HG02981 (cell line): ENCODE measurements at regions not wholly inside any gene's neighbourhood (a gene's known extent, or its start where the extent isn't known, plus 50 kb on each side); places are given as distances from the start of the nearest gene placed in this dataset.
"Not testable (repeated sequence)": the region's sequence is repeated elsewhere in the genome, so short reads cannot be mapped to it uniquely, and the experiment has no call there.

Experiments used
- ATAC-seq: cut with Tn5 transposase; IDR thresholded peaks from one replicate; pipeline ENCODE4 v1.9.1; 2021; ENCODE audit warnings: mild to moderate bottlenecking, moderate library complexity; ENCODE audit not compliant: unreplicated experiment

DNA sequence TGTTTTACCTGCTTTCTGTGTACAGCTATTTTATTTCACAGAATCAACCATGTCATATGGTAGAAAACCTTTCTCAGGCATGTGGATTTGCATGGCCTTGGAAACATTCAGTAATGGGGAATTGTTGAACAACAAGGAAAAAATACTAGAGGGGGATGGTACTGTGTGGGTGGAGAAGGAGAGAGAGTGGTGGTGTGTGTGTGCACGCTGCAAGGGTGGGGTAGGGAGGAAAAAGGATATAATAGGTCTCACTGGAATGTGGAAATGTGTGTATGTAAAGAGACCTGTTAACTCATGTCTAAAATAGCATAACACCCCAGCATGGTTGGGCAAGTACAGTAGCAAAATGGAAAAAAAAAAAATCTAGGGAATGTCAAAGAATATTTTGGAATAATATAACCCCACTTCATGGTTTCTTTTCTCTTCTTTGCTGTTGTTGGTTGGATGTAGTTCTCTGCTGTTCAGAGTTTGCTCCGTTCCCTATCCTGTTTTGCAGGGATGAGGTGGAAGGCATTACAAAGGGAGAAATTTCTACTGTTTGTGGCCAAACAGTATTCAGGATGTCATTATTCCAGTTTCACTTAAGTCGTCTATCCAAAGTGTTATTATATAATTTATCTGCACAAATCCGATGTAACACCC, 93.9 kb upstream of the CITED2 start:
- ATAC-seq = no peak

DNA sequence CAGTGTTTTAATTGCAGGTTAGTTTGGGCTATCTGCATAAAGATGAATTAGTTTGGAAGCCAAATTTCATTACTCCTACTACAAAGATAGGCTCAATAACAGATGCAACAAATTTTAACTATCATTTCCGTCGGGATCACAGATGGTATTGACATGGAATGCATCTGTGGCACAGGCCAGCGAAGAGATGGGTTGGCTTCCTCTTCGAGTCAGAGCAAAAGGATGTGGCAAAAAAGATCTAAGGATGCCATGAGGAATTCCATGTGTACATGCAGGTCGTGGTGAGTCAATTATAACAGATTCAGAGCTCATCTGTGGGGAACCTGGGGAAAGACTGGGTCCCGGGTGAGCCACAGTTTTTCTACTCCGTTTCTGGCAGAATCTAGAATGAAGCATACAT, 83.0 kb upstream of the CITED2 start:
- no peak for ATAC-seq

GRCh38 chr6:139452148-139452876, 77.9 kb upstream of the CITED2 start:
- ATAC-seq = no peak

DNA sequence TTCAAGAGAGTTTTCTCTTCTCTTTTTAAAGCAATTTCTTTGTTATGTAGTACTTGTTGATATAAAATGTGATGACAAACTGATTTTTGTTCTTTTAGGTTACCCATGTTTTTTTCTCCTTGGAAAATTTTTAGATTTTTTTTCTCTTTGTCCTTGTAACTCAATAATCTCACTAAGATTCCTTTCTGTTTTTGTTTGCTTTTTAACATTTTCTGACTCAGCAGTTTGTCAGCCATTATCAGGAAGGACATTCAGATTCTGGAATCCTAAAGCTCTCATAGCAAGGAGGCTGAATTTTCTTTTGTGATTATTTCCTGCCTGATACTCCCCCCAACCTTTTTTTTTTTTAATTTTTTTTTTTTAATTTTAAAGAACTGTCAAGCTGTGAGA, 75.2 kb upstream of the CITED2 start:
- ATAC-seq = no peak

- ATAC-seq = no peak
Measured at GRCh38 chr6:139448998-139449610, 74.7 kb upstream of the CITED2 start.

GRCh38 chr6:139448051-139448649, 73.7 kb upstream of the CITED2 start:
- peak; percentile 84 for ATAC-seq

DNA sequence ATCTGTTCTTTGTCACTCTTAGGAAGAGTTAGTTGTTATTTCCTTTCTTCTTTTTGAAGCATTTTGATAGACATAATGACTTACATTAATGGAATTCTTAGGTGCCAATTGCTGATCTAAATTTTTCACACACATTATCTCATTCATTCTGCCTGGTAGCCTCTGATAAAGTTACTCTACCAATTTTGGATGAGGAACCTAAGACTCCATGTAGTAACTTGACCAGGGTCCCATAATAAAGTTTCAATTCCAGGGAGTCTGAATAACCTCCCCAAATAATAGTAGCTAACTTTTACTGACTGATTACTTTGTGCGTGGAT, 73.2 kb upstream of the CITED2 start:
- ATAC-seq = no peak

- no peak for ATAC-seq
Measured at GRCh38 chr6:139446768-139447655, 72.6 kb upstream of the CITED2 start.

DNA sequence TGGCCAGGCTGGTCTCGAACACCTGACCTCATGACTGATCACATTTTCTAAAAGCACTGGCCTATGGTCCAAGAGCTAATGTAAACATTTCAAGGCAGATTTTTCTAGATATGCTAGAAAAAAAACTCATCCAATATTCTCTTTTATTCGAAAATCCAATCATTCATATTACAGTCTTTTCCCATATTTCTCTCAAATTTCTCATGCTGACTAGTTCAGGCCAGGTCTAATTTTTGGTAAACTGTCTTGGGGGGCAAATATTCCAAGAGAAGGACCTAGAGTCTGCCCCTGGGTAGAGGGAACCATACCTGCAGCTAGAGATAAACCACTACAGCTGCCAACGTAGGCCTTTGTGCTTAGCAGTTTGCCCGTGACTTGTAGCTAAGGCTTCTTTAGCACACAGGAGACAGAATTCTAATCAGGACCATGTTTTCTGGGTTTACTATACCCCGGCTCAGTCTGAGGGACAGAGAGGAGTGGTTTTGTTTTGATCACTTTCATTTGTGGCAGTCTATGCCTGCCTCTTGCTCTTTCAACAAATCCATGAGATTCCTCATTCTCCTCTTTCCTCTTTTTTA, 71.8 kb upstream of the CITED2 start:
- ATAC-seq = no peak

DNA sequence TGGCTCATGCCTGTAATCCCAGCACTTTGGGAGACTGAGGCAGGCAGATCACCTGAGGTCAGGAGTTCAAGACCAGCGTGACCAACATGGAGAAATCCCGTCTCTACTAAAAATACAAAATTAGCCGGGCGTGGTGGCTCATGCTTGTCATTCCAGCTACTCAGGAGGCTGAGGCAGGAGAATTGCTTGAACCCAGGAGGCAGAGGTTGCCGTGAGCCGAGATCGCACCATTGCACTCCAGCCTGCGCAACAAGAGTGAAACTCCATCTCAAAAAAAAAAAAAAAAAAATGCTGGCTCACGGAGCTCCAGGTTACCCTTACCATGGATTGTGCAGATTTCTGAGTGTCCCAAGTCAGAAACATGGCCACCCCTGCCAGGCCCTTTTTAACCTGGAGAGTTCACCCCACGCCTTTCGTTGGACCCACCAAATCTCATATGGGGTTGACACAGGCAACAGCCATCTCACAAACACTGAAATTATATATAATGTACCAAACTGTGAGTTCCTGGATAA, 69.9 kb upstream of the CITED2 start:
- ATAC-seq = not testable (repeated sequence)

GRCh38 chr6:139443231-139444112, 69.0 kb upstream of the CITED2 start:
- ATAC-seq = no peak

DNA sequence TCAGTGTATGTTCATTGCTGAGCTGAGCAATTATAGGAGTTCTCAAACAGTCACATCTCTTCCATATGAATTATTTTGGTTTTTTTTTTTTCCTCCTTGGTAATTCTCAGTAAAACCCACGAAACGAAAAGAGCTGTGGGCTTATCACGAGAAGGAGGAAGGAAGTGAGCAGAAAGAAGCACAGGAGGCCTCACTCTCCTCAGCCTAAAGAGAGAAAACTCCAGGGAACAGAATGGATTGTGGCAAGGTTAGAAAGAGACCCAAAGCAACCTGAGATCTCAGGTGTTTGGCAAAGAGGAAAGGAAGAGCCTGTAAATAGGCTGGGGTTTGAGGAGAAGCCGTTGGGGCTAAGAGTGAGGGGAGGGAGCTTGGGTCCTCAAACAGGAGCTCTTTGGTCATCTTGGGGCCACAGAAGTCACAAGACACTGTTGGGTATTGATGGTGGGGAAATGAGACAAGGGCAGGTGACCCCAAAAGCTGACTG, 67.8 kb upstream of the CITED2 start:
- ATAC-seq = no peak

DNA sequence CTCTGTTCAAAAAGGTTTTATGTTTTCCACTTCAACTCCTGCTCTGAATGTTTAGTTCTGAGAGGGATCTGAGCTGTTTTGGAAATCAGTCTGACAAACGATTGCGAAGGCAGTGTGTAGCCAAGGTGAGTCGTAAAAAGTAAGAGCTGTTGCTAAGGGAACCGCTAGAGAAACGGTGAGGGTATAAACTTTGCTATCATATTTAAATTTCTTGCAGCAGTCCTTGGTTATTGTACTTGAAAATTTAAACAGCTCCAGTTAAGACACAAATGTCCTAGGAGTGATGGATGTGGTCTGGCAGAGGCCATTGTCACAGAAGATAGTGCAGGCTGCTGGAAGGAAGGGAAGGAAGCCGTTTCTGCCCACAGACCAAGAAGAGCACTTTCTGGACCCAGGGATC, 64.9 kb upstream of the CITED2 start:
- ATAC-seq = no peak

GRCh38 chr6:139438775-139439174, 64.3 kb upstream of the CITED2 start:
- ATAC-seq = no peak

- no peak for ATAC-seq
Measured at GRCh38 chr6:139436957-139437348, 62.5 kb upstream of the CITED2 start.

- no peak for ATAC-seq
Measured at GRCh38 chr6:139436200-139436956, 61.9 kb upstream of the CITED2 start.

GRCh38 chr6:139433631-139434419, 59.4 kb upstream of the CITED2 start:
- ATAC-seq = no peak

GRCh38 chr6:139431602-139431956, 57.1 kb upstream of the CITED2 start:
- no peak for ATAC-seq
